A673 (cell line): ENCODE measurements at regions not wholly inside any gene's neighbourhood (a gene's known extent, or its start where the extent isn't known, plus 50 kb on each side); places are given as distances from the start of the nearest gene placed in this dataset.

Experiments
- BruUV-seq: library from RNA; stranded (reverse); fragments of 400-500 nt; replicated peaks from 2 replicates; lab custom pipeline; 2021; lab: Mats Ljungman, UMichigan
- CTCF ChIA-PET: fragments of 300-600 bp; sonication (Branson Sonifier 250); formaldehyde crosslinking; loops from one replicate; lab custom pipeline; 2022; ENCODE audit warnings: antibody characterized with exemption; lab: Charles Lee
- POLR2A ChIA-PET: fragments of 300-600 bp; sonication (Branson Sonifier 250); formaldehyde crosslinking; loops from one replicate; lab custom pipeline; 2022; ENCODE audit warnings: antibody characterized with exemption; ENCODE audit not compliant: low non-redundant PET; lab: Charles Lee
- DNase-seq: peaks from one replicate; pipeline ENCODE4 v3.0.0-alpha.2; 2015; ENCODE audit warnings: low spot score
- H3K27ac ChIP-seq: fragments of 200-600 bp; sonication (generic); 2 replicates; pipeline ENCODE4 v1.5.1; 2016; ENCODE audit warnings: mixed run types, low read depth, mild to moderate bottlenecking, mixed read lengths, antibody characterized with exemption, low read length; ENCODE audit not compliant: poor library complexity, severe bottlenecking
- H3K27me3 ChIP-seq: fragments of 200-600 bp; sonication (generic); replicated peaks from 2 replicates; pipeline ENCODE4 v1.6.1; 2017; ENCODE audit warnings: mixed run types, low read depth, mild to moderate bottlenecking, mixed read lengths, antibody characterized with exemption, low read length; ENCODE audit not compliant: insufficient read depth, poor library complexity
- H3K36me3 ChIP-seq: fragments of 200-600 bp; sonication (generic); 2 replicates; pipeline ENCODE4 v1.6.1; 2016; ENCODE audit warnings: mixed run types, mild to moderate bottlenecking, mixed read lengths, antibody characterized with exemption, low read length; ENCODE audit not compliant: insufficient read depth, poor library complexity, severe bottlenecking
- H3K4me1 ChIP-seq: fragments of 200-600 bp; sonication (generic); 2 replicates; pipeline ENCODE4 v1.6.1; 2017; ENCODE audit warnings: mixed run types, mild to moderate bottlenecking, mixed read lengths, antibody characterized with exemption, low read length; ENCODE audit not compliant: insufficient read depth, poor library complexity, severe bottlenecking
- H3K4me3 ChIP-seq: fragments of 200-600 bp; sonication (generic); 2 replicates; pipeline ENCODE4 v1.5.1; 2016; ENCODE audit warnings: low read depth, mixed run types, mild to moderate bottlenecking, mixed read lengths, low read length; ENCODE audit not compliant: poor library complexity, severe bottlenecking
- H3K9me3 ChIP-seq: fragments of 200-600 bp; sonication (generic); 2 replicates; pipeline ENCODE4 v1.6.1; 2016; ENCODE audit warnings: mixed run types, low read depth, mild to moderate bottlenecking, mixed read lengths, antibody characterized with exemption, low read length; ENCODE audit not compliant: poor library complexity, severe bottlenecking
- EZH2 ChIP-seq: fragments of 200-600 bp; sonication (generic); IDR thresholded peaks from 2 replicates; pipeline ENCODE4 v1.6.1; 2017; ENCODE audit warnings: borderline replicate concordance, low read depth, mild to moderate bottlenecking, mixed read lengths, antibody characterized with exemption, low read length; ENCODE audit not compliant: poor library complexity, severe bottlenecking
- intact Hi-C: fragments of 100-400 bp; cut with micrococcal nuclease; formaldehyde crosslinking; loops from one replicate; pipeline ENCODE4 v1.10.0; 2022; ENCODE audit not compliant: unreplicated experiment
- TF ChIP-seq, protein P1 (sequence below): fragments of 300-800, 200-600 bp; sonication (generic); conservative IDR thresholded peaks from 2 replicates; pipeline ENCODE4 v1.5.1; 2017; ENCODE audit warnings: low read depth, mild to moderate bottlenecking, antibody characterized with exemption, low read length, moderate library complexity, mixed read lengths

DNA sequence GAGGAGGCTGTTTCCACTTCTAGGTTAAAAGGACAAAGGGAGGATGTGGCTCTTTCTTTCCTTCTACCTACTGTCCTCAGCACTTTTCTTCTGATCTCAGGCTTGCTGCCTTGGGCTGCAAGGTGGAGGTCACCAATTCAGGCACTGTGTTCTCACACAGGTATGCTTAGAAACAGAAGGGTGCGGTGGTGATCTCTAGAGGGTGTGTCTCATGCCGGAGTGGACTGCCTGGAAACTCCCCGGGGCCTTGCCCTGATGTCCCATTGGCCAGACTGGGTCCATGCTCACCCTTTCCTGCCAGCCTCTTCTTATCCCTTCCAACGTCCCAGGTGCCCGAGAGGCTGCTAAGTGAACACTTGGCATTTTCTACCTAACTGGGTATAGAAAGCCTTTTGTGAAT is 1197.6 kb downstream of the AACS start:
- no peaks in the 10 kb centered on the region for H3K4me1 ChIP-seq
- no TSS peak for BruUV-seq
- H3K9me3 ChIP-seq = no peaks in the 10 kb centered on the region
- no peaks in the 10 kb centered on the region for H3K27me3 ChIP-seq
- TF ChIP-seq, protein P1, sequence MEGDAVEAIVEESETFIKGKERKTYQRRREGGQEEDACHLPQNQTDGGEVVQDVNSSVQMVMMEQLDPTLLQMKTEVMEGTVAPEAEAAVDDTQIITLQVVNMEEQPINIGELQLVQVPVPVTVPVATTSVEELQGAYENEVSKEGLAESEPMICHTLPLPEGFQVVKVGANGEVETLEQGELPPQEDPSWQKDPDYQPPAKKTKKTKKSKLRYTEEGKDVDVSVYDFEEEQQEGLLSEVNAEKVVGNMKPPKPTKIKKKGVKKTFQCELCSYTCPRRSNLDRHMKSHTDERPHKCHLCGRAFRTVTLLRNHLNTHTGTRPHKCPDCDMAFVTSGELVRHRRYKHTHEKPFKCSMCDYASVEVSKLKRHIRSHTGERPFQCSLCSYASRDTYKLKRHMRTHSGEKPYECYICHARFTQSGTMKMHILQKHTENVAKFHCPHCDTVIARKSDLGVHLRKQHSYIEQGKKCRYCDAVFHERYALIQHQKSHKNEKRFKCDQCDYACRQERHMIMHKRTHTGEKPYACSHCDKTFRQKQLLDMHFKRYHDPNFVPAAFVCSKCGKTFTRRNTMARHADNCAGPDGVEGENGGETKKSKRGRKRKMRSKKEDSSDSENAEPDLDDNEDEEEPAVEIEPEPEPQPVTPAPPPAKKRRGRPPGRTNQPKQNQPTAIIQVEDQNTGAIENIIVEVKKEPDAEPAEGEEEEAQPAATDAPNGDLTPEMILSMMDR = no peak
- TF ChIP-seq EZH2 = no peak
- H3K27ac ChIP-seq = no peak overlapping the region
- intact Hi-C loops = no loop called here
- ChIA-PET POLR2A (no interaction called here), CTCF (no interaction called here)
- no peak for DNase-seq
- H3K4me3 ChIP-seq = no peak overlapping the region
- no peaks in the 10 kb centered on the region for H3K36me3 ChIP-seq

DNA sequence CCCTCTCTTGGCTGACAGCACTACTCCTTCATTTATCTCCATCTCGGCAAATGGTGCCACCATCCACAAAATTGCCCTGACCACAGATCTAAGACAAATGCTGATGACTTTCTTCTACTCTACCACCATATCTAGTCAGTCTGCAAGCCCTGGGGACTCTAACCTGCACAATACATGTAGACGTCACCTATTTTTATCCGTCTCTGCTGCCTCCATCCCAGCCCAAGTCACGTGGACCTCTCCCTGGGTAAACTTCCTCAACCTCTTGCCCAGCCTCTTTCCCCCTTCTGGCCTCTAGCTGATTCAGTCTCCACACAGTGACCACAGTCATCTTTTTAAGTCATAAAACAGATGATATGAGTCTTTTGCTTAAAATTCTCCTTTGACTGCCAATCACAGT is 1203.0 kb downstream of the AACS start:
- POLR2A ChIA-PET = no interaction called here
- CTCF ChIA-PET = no interaction called here
- DNase-seq = no peak

DNA sequence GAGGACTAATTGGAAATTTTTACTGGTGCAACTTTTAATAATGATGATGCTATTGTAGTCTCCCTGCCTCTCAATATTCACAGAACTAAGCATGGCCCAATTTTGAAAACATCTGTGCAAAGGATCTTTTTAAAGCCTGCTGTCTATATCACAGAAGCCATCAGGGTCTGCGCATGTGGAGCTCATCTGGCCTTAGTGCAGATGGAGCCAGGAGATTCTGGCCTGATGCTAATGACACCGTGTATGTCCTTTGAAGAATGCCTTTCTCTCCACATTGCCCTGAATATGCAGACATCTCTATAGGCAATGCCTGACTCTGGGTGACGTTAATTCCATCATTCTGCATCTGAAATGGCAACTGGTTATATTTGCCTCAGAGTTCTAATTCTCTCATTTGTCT is 1205.9 kb downstream of the AACS start:
- no peak for TF ChIP-seq EZH2
- TF ChIP-seq, protein P1 = no peak
- H3K36me3 ChIP-seq = no peaks in the 10 kb centered on the region
- H3K9me3 ChIP-seq = no peaks in the 10 kb centered on the region
- intact Hi-C loops = no loop called here
- no peak overlapping the region for H3K27ac ChIP-seq
- no peak for DNase-seq
- no peaks in the 10 kb centered on the region for H3K27me3 ChIP-seq
- ChIA-PET POLR2A (no interaction called here), CTCF (no interaction called here)
- BruUV-seq = no TSS peak
- no peak overlapping the region for H3K4me3 ChIP-seq
- no peaks in the 10 kb centered on the region for H3K4me1 ChIP-seq

More for the DNA sequence above, 1203.0 kb downstream of the AACS start:
- Histone ChIP-seq H3K4me3 (no peak overlapping the region), H3K9me3 (no peaks in the 10 kb centered on the region), H3K4me1 (no peaks in the 10 kb centered on the region), H3K36me3 (no peaks in the 10 kb centered on the region), H3K27me3 (no peaks in the 10 kb centered on the region), H3K27ac (no peak overlapping the region)
- TF ChIP-seq, protein P1 = no peak
- TF ChIP-seq EZH2 = no peak
- intact Hi-C loops = no loop called here
- BruUV-seq = no TSS peak
